Muscle of leg (tissue), 3 donors: ENCODE measurements at regions not wholly inside any gene's neighbourhood (a gene's known extent, or its start where the extent isn't known, plus 50 kb on each side); places are given as distances from the start of the nearest gene placed in this dataset.

Experiments
- DNase-seq: peaks from one replicate; pipeline ENCODE4 v3.0.0; 2013
- H3K27ac ChIP-seq: one replicate; pipeline ENCODE4 v1.5.1; 2013; ENCODE audit warnings: mild to moderate bottlenecking, low read length, control low read depth
- H3K27me3 ChIP-seq: one replicate; pipeline ENCODE4 v1.6.1; 2013; ENCODE audit warnings: low read length; ENCODE audit not compliant: control insufficient read depth, insufficient read depth
- H3K36me3 ChIP-seq: one replicate; pipeline ENCODE4 v1.6.1; 2013; ENCODE audit warnings: low read length; ENCODE audit not compliant: control insufficient read depth, insufficient read depth
- H3K4me1 ChIP-seq: one replicate; pipeline ENCODE4 v1.6.1; 2013; ENCODE audit warnings: low read length; ENCODE audit not compliant: control insufficient read depth, insufficient read depth
- H3K4me3 ChIP-seq: one replicate; pipeline ENCODE4 v1.5.1; 2013; ENCODE audit warnings: low read length, control low read depth
- H3K9me3 ChIP-seq: replicated peaks from 2 replicates; pipeline ENCODE4 v1.6.1; 2013; ENCODE audit warnings: low read depth, low read length; ENCODE audit not compliant: control insufficient read depth
- WGBS: methylation state at CpG from one replicate; pipeline ENCODE4 v1.1.5; 2013; ENCODE audit warnings: missing lambda C conversion rate; ENCODE audit not compliant: insufficient coverage; 5-methylcytosine and 5-hydroxymethylcytosine counted together

GRCh38 chr19:29290853-29291252 is 77.9 kb upstream of the UQCRFS1 start:
- H3K4me1 ChIP-seq, result no peaks in the 10 kb centered on the region
- no peak for DNase-seq
- no peaks in the 10 kb centered on the region for H3K9me3 ChIP-seq
- no peak overlapping the region for H3K27ac ChIP-seq
- H3K27me3 ChIP-seq, result peaks cover 7% of the 10 kb centered on the region
- no peaks in the 10 kb centered on the region for H3K36me3 ChIP-seq
- 43% methylated on average over 5 of the region's 5 CpGs for whole genome bisulfite sequencing
- no peak overlapping the region for H3K4me3 ChIP-seq

GRCh38 chr19:29292153-29292552 is 79.2 kb upstream of the UQCRFS1 start:
- Histone ChIP-seq H3K4me3 (no peak overlapping the region), H3K36me3 (no peaks in the 10 kb centered on the region), H3K9me3 (no peaks in the 10 kb centered on the region), H3K27me3 (peaks cover 6% of the 10 kb centered on the region), H3K27ac (no peak overlapping the region), H3K4me1 (no peaks in the 10 kb centered on the region)
- WGBS, result 80% methylated on average over 1 of the region's 5 CpGs
- no peak for DNase-seq

GRCh38 chr19:29292562-29292961 is 79.6 kb upstream of the UQCRFS1 start:
- Histone ChIP-seq H3K9me3 (no peaks in the 10 kb centered on the region), H3K27ac (no peak overlapping the region), H3K4me3 (no peak overlapping the region), H3K4me1 (no peaks in the 10 kb centered on the region), H3K27me3 (peaks cover 6% of the 10 kb centered on the region), H3K36me3 (no peaks in the 10 kb centered on the region)
- no peak for DNase-seq
- WGBS, result 80% methylated on average over 5 of the region's 5 CpGs

GRCh38 chr19:29293292-29293691 is 80.3 kb upstream of the UQCRFS1 start:
- no peak for DNase-seq
- Histone ChIP-seq H3K4me1 (no peaks in the 10 kb centered on the region), H3K36me3 (no peaks in the 10 kb centered on the region), H3K27me3 (peaks cover 4% of the 10 kb centered on the region), H3K27ac (no peak overlapping the region), H3K4me3 (no peak overlapping the region), H3K9me3 (no peaks in the 10 kb centered on the region)
- 80% methylated on average over 1 of the region's 11 CpGs for WGBS

- Histone ChIP-seq H3K27ac (no peak overlapping the region), H3K27me3 (peaks cover 2% of the 10 kb centered on the region)
- 71% methylated on average over 4 of the region's 7 CpGs for WGBS
Observed at GRCh38 chr19:29293736-29294342, 80.9 kb upstream of the UQCRFS1 start.

GRCh38 chr19:29294343-29294811 is 81.4 kb upstream of the UQCRFS1 start:
- no CpG with 5 or more reads among the region's 3 CpGs for WGBS
- Histone ChIP-seq H3K36me3 (no peaks in the 10 kb centered on the region), H3K4me3 (no peak overlapping the region), H3K27ac (no peak overlapping the region), H3K27me3 (peaks cover 2% of the 10 kb centered on the region), H3K4me1 (no peaks in the 10 kb centered on the region), H3K9me3 (no peaks in the 10 kb centered on the region)
- DNase-seq, result no peak

More at GRCh38 chr19:29293736-29294342, 80.9 kb upstream of the UQCRFS1 start:
- Histone ChIP-seq H3K9me3 (no peaks in the 10 kb centered on the region), H3K4me3 (no peak overlapping the region), H3K4me1 (no peaks in the 10 kb centered on the region), H3K36me3 (no peaks in the 10 kb centered on the region)
- DNase-seq, result no peak

GRCh38 chr19:29295285-29295684 is 82.3 kb upstream of the UQCRFS1 start:
- Histone ChIP-seq H3K4me1 (no peaks in the 10 kb centered on the region), H3K27ac (no peak overlapping the region), H3K27me3 (peaks cover 2% of the 10 kb centered on the region), H3K9me3 (no peaks in the 10 kb centered on the region), H3K4me3 (no peak overlapping the region), H3K36me3 (no peaks in the 10 kb centered on the region)
- 100% methylated on average over 1 of the region's 2 CpGs for WGBS
- DNase-seq, result no peak

GRCh38 chr19:29297381-29297780 is 84.4 kb upstream of the UQCRFS1 start:
- Histone ChIP-seq H3K27me3 (no peaks in the 10 kb centered on the region), H3K4me3 (no peak overlapping the region), H3K9me3 (no peaks in the 10 kb centered on the region), H3K4me1 (no peaks in the 10 kb centered on the region), H3K27ac (no peak overlapping the region), H3K36me3 (no peaks in the 10 kb centered on the region)
- WGBS, result 91% methylated on average over 6 of the region's 6 CpGs
- no peak for DNase-seq

GRCh38 chr19:29299416-29300380 is 86.7 kb upstream of the UQCRFS1 start:
- H3K27ac ChIP-seq, result no peak overlapping the region
- H3K36me3 ChIP-seq, result no peaks in the 10 kb centered on the region
- no peak overlapping the region for H3K4me3 ChIP-seq
- no peaks in the 10 kb centered on the region for H3K9me3 ChIP-seq
- H3K27me3 ChIP-seq, result peaks cover 3% of the 10 kb centered on the region
- DNase-seq, result peak; percentile 51
- H3K4me1 ChIP-seq, result no peaks in the 10 kb centered on the region
- WGBS, result 62% methylated on average over 7 of the region's 15 CpGs
